BLaER1 treated with 17β-estradiol and CSF1 and Interleukin-3, amounts not matched to agents 10 nM and 100 nM (cell line): ENCODE measurements at regions not wholly inside any gene's neighbourhood (a gene's known extent, or its start where the extent isn't known, plus 50 kb on each side); places are given as distances from the start of the nearest gene placed in this dataset.
A peak's percentile ranks its signal among the peaks of the same experiment; 100 is the strongest.

Source experiments
- H3K27ac ChIP-seq, 11 experiments: shearing (Covaris generic); formaldehyde crosslinking; 2 replicates each; pipeline ENCODE4 v1.8.1; 2022
- H3K27me3 ChIP-seq, 11 experiments: shearing (Covaris generic); formaldehyde crosslinking; 2 replicates each; pipeline ENCODE4 v1.8.1; 2022
- H3K36me3 ChIP-seq, 11 experiments: shearing (Covaris generic); formaldehyde crosslinking; 2 replicates each; pipeline ENCODE4 v1.8.1; 2022
- H3K4me1 ChIP-seq, 10 experiments: shearing (Covaris generic); formaldehyde crosslinking; 2 replicates each; pipeline ENCODE4 v1.8.1; 2022
- H3K4me2 ChIP-seq, 11 experiments: shearing (Covaris generic); formaldehyde crosslinking; 2 replicates each; pipeline ENCODE4 v1.8.1; 2022
- H3K4me3 ChIP-seq, 10 experiments: shearing (Covaris generic); formaldehyde crosslinking; 2 replicates each; pipeline ENCODE4 v1.8.1; 2022
- H3K9ac ChIP-seq, 11 experiments: shearing (Covaris generic); formaldehyde crosslinking; 2 replicates each; pipeline ENCODE4 v1.8.1; 2022
- H3K9me3 ChIP-seq, 11 experiments: shearing (Covaris generic); formaldehyde crosslinking; replicated peaks in 1 of 11; 2 replicates each; pipeline ENCODE4 v1.8.1; 2022
- H4K20me1 ChIP-seq, 11 experiments: shearing (Covaris generic); formaldehyde crosslinking; 2 replicates each; pipeline ENCODE4 v1.8.1; 2022
- Cebpa-rat ChIP-seq, 11 experiments: shearing (Covaris generic); IDR thresholded peaks; 2 replicates each; pipeline ENCODE4 v1.8.1; 2022

GRCh38 chr2:12399240-12399639 is 317.5 kb upstream of the TRIB2 start:
- H3K27ac ChIP-seq: no peak overlapping the region
- H3K4me1 ChIP-seq: peaks cover 15 to 24% (median 21%) of the 10 kb centered on the region in 10 experiments
- H3K4me2 ChIP-seq: no peak overlapping the region; a peak in 1 of 22 replicates

GRCh38 chr2:12400543-12400942 is 316.2 kb upstream of the TRIB2 start:
- Histone ChIP-seq H4K20me1 (no peaks in the 10 kb centered on the region), H3K27ac (no peak overlapping the region), H3K4me2 (no peak overlapping the region), H3K36me3 (peaks cover 0 to 7% (median 0%) of the 10 kb centered on the region in 11 experiments; a peak in 1 of 22 replicates), H3K27me3 (0 out of 22 replicates have a peak, but pooled peaks cover 0 to 3% (median 0%) of the 10 kb centered on the region in 11 experiments), H3K9ac (no peak overlapping the region), H3K4me1 (peaks cover 15 to 24% (median 21%) of the 10 kb centered on the region in 10 experiments), H3K9me3 (peaks cover 21 to 34% (median 29%) of the 10 kb centered on the region in 11 experiments), H3K4me3 (no peak overlapping the region)
- no peak for TF ChIP-seq Cebpa-rat (IDR thresholded peaks at IDR 0.05)

More at GRCh38 chr2:12399240-12399639, 317.5 kb upstream of the TRIB2 start:
- TF ChIP-seq Cebpa-rat (IDR thresholded peaks at IDR 0.05): no peak
- Histone ChIP-seq H3K36me3 (peaks cover 0 to 7% (median 0%) of the 10 kb centered on the region in 11 experiments; a peak in 1 of 22 replicates), H3K27me3 (0 out of 22 replicates have a peak, but pooled peaks cover 0 to 3% (median 0%) of the 10 kb centered on the region in 11 experiments), H3K9ac (no peak overlapping the region), H3K9me3 (peaks cover 20 to 31% (median 28%) of the 10 kb centered on the region in 11 experiments), H4K20me1 (no peaks in the 10 kb centered on the region), H3K4me3 (no peak overlapping the region)

GRCh38 chr2:12402440-12403139 is 314.1 kb upstream of the TRIB2 start:
- Histone ChIP-seq H3K27ac (no peak overlapping the region), H3K9me3 (peaks cover 21 to 35% (median 31%) of the 10 kb centered on the region in 11 experiments), H4K20me1 (no peaks in the 10 kb centered on the region), H3K27me3 (no peaks in the 10 kb centered on the region), H3K9ac (no peak overlapping the region), H3K36me3 (peaks cover 0 to 7% (median 0%) of the 10 kb centered on the region in 11 experiments; a peak in 1 of 22 replicates), H3K4me1 (peaks cover 9 to 16% (median 10%) of the 10 kb centered on the region in 10 experiments), H3K4me2 (0 out of 22 replicates have a peak overlapping the region, but pooled peaks of 1 of the 11 experiments have one; percentile 18), H3K4me3 (no peak overlapping the region)
- TF ChIP-seq Cebpa-rat (IDR thresholded peaks at IDR 0.05): no peak

- H3K27ac ChIP-seq: no peak overlapping the region
- peaks cover 0 to 7% (median 0%) of the 10 kb centered on the region in 11 experiments; a peak in 1 of 22 replicates for H3K36me3 ChIP-seq
- no peaks in the 10 kb centered on the region for H3K27me3 ChIP-seq
- no peak overlapping the region for H3K9ac ChIP-seq
- H3K9me3 ChIP-seq: peaks cover 21 to 40% (median 31%) of the 10 kb centered on the region in 11 experiments
- no peaks in the 10 kb centered on the region for H4K20me1 ChIP-seq
- no peak overlapping the region for H3K4me2 ChIP-seq
- 0 out of 20 replicates have a peak, but pooled peaks cover 0 to 6% (median 0%) of the 10 kb centered on the region in 10 experiments for H3K4me1 ChIP-seq
- no peak overlapping the region for H3K4me3 ChIP-seq
- no peak for TF ChIP-seq Cebpa-rat (IDR thresholded peaks at IDR 0.05)
Measured at GRCh38 chr2:12404497-12404896, 312.2 kb upstream of the TRIB2 start.

GRCh38 chr2:12407160-12407559 is 309.6 kb upstream of the TRIB2 start:
- no peak overlapping the region for H3K9ac ChIP-seq
- H3K4me1 ChIP-seq: peaks cover 0 to 4% (median 2%) of the 10 kb centered on the region in 10 experiments; a peak in 15 of 20 replicates
- H3K27ac ChIP-seq: no peak overlapping the region
- H3K9me3 ChIP-seq: peaks cover 36 to 65% (median 42%) of the 10 kb centered on the region in 11 experiments
- H3K4me2 ChIP-seq: no peak overlapping the region
- peaks cover 0 to 7% (median 0%) of the 10 kb centered on the region in 11 experiments; a peak in 2 of 22 replicates for H3K36me3 ChIP-seq
- H3K4me3 ChIP-seq: no peak overlapping the region
- H3K27me3 ChIP-seq: no peaks in the 10 kb centered on the region
- no peaks in the 10 kb centered on the region for H4K20me1 ChIP-seq
- no peak for TF ChIP-seq Cebpa-rat (IDR thresholded peaks at IDR 0.05)

- no peaks in the 10 kb centered on the region for H4K20me1 ChIP-seq
- no peak overlapping the region for H3K4me3 ChIP-seq
- H3K9me3 ChIP-seq: peaks cover 19 to 32% (median 25%) of the 10 kb centered on the region in 11 experiments
- H3K27me3 ChIP-seq: no peaks in the 10 kb centered on the region
- peaks cover 0 to 19% (median 13%) of the 10 kb centered on the region in 10 experiments; a peak in 17 of 20 replicates for H3K4me1 ChIP-seq
- peak overlapping the region in 6 of 11 experiments; percentile 9 to 38 (median 22); a peak in 4 of 22 replicates for H3K9ac ChIP-seq
- no peaks in the 10 kb centered on the region; a peak in 1 of 22 replicates for H3K36me3 ChIP-seq
- H3K4me2 ChIP-seq: peak overlapping the region in 10 of 11 experiments; percentile 6 to 64 (median 49); a peak in 17 of 22 replicates
- peak in 3 of 11 experiments; percentile 10 to 19 (median 17); a peak in 2 of 22 replicates for TF ChIP-seq Cebpa-rat (IDR thresholded peaks at IDR 0.05)
- peak overlapping the region in 9 of 11 experiments; percentile 48 to 75 (median 63); a peak in 18 of 22 replicates for H3K27ac ChIP-seq
Measured at GRCh38 chr2:12412898-12413305, 303.8 kb upstream of the TRIB2 start.

- Histone ChIP-seq H3K36me3 (no peaks in the 10 kb centered on the region; a peak in 1 of 22 replicates), H3K4me1 (peaks cover 0 to 26% (median 18%) of the 10 kb centered on the region in 10 experiments; a peak in 17 of 20 replicates), H3K27me3 (no peaks in the 10 kb centered on the region), H4K20me1 (no peaks in the 10 kb centered on the region), H3K4me2 (no peak overlapping the region), H3K27ac (no peak overlapping the region), H3K9ac (no peak overlapping the region), H3K9me3 (peaks cover 16 to 25% (median 19%) of the 10 kb centered on the region in 11 experiments), H3K4me3 (no peak overlapping the region)
- TF ChIP-seq Cebpa-rat (IDR thresholded peaks at IDR 0.05): no peak
Measured at GRCh38 chr2:12415536-12415935, 301.2 kb upstream of the TRIB2 start.

GRCh38 chr2:12416600-12416999 is 300.1 kb upstream of the TRIB2 start:
- Histone ChIP-seq H3K4me2 (no peak overlapping the region), H3K27ac (no peak overlapping the region)
- no peak for TF ChIP-seq Cebpa-rat (IDR thresholded peaks at IDR 0.05)

GRCh38 chr2:12417786-12418185 is 298.9 kb upstream of the TRIB2 start:
- H3K36me3 ChIP-seq: no peaks in the 10 kb centered on the region
- no peaks in the 10 kb centered on the region for H3K27me3 ChIP-seq
- no peaks in the 10 kb centered on the region for H4K20me1 ChIP-seq
- TF ChIP-seq Cebpa-rat (IDR thresholded peaks at IDR 0.05): no peak
- no peak overlapping the region for H3K4me2 ChIP-seq
- H3K27ac ChIP-seq: no peak overlapping the region
- peaks cover 0 to 17% (median 10%) of the 10 kb centered on the region in 10 experiments; a peak in 17 of 20 replicates for H3K4me1 ChIP-seq
- no peak overlapping the region for H3K9ac ChIP-seq
- peaks cover 0 to 9% (median 0%) of the 10 kb centered on the region in 11 experiments; a peak in 5 of 22 replicates for H3K9me3 ChIP-seq
- H3K4me3 ChIP-seq: no peak overlapping the region

More at GRCh38 chr2:12416600-12416999, 300.1 kb upstream of the TRIB2 start:
- H3K4me1 ChIP-seq: peaks cover 0 to 26% (median 18%) of the 10 kb centered on the region in 10 experiments; a peak in 17 of 20 replicates
- H3K9ac ChIP-seq: no peak overlapping the region
- peaks cover 6 to 15% (median 8%) of the 10 kb centered on the region in 11 experiments for H3K9me3 ChIP-seq
- no peak overlapping the region for H3K4me3 ChIP-seq
- no peaks in the 10 kb centered on the region for H4K20me1 ChIP-seq
- no peaks in the 10 kb centered on the region; a peak in 1 of 22 replicates for H3K36me3 ChIP-seq
- no peaks in the 10 kb centered on the region for H3K27me3 ChIP-seq
